Psoas muscle (tissue), 7 donors: ENCODE measurements at regions not wholly inside any gene's neighbourhood (a gene's known extent, or its start where the extent isn't known, plus 50 kb on each side); places are given as distances from the start of the nearest gene placed in this dataset.

Experiments used
- ATAC-seq, 4 donors: fragments of 200-7000 bp; cut with Tn5 transposase; one replicate each; pipeline ENCODE4 v1.9.1; 2020; ENCODE audit warnings: moderate library complexity in 3 of 4, mild to moderate bottlenecking in 2 of 4
- DNase-seq, 2 donors: peaks; one replicate each; pipeline ENCODE4 v3.0.0-alpha.2; 2020
- H3K27ac ChIP-seq: fragments of 200-600 bp; one replicate; pipeline ENCODE4 v1.8.0; 2022
- H3K27me3 ChIP-seq, 3 donors: fragments of 200-600 bp in 1 of 3; one replicate each; pipeline versions ENCODE4 v1.6.1 to v1.8.0; 2013 to 2022; ENCODE audit warnings: low read length in 2 of 3, mild to moderate bottlenecking in 2 of 3, moderate library complexity in 1 of 3; ENCODE audit not compliant: insufficient read depth in 3 of 3
- H3K36me3 ChIP-seq, 2 donors: fragments of 200-600 bp in 1 of 2; one replicate each; pipeline versions ENCODE4 v1.6.1 to v1.8.0; 2013 to 2022; ENCODE audit warnings: low read depth in 1 of 2, mild to moderate bottlenecking in 1 of 2, moderate library complexity in 1 of 2; ENCODE audit not compliant: insufficient read depth in 1 of 2
- H3K4me1 ChIP-seq: fragments of 200-600 bp; one replicate; pipeline ENCODE4 v1.8.0; 2022
- H3K4me3 ChIP-seq: fragments of 200-600 bp; one replicate; pipeline ENCODE4 v1.8.0; 2022; ENCODE audit warnings: mild to moderate bottlenecking
- H3K9me3 ChIP-seq: fragments of 200-600 bp; one replicate; pipeline ENCODE4 v1.8.0; 2022
- WGBS, 3 donors: extraction: QIAGEN DNeasy Blood & Tissue Kit; methylation state at CpG; one replicate each; pipeline versions ENCODE4 v1.1.6 to v1.1.7; 2013; 5-methylcytosine and 5-hydroxymethylcytosine counted together
- intact Hi-C, 2 donors: fragments of 100-400 bp; cut with DNase I; formaldehyde crosslinking; loops; one replicate each; pipeline versions ENCODE4 v1.11.0 to v1.14.2; 2022
- TF ChIP-seq, protein P1 (sequence below): fragments of 200-600 bp; IDR thresholded peaks from one replicate; pipeline ENCODE4 v1.8.0; 2022; ENCODE audit warnings: antibody characterized with exemption
- donor health status: healthy with polysubstance abuse.
- donor health status: DM: no; HTN: no; CAD: no; lungs with moderate emphysema.
- donor health status: Bipolar disorder and iron deficiency.
- donor health status: healthy.
- donor health status: DM: yes; HTN: yes; CAD: no.
- donor health status: DM: no; HTN: no; CAD: no.
- donor health status: DM: yes; HTN: yes; CAD: no.

DNA sequence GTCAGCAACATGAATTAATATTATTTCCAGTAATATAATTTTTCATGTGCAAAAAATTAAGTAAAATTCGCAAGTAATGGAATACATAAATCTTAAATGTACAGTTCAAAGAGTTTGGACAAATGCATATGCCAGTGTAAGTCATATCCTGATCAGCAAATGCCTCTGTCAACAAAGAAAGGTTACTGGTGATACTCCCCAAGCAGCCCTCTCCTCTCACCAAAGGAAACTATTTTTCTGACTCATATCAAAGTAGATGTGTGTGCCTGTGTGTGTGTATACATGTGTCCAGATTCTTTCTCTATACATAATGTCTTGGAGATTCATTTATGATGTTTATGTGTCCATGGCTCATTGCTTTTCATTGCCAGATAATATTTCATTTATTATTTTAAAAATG lies 1035.0 kb downstream of the SLC16A7 start:
- ATAC-seq, result no peak

GRCh38 chr12:60644076-60644475 lies 1048.2 kb downstream of the SLC16A7 start:
- no peak overlapping the region for H3K27ac ChIP-seq
- DNase-seq (no peak), ATAC-seq (no peak)
- no peaks in the 10 kb centered on the region for H3K9me3 ChIP-seq
- TF ChIP-seq, protein P1, sequence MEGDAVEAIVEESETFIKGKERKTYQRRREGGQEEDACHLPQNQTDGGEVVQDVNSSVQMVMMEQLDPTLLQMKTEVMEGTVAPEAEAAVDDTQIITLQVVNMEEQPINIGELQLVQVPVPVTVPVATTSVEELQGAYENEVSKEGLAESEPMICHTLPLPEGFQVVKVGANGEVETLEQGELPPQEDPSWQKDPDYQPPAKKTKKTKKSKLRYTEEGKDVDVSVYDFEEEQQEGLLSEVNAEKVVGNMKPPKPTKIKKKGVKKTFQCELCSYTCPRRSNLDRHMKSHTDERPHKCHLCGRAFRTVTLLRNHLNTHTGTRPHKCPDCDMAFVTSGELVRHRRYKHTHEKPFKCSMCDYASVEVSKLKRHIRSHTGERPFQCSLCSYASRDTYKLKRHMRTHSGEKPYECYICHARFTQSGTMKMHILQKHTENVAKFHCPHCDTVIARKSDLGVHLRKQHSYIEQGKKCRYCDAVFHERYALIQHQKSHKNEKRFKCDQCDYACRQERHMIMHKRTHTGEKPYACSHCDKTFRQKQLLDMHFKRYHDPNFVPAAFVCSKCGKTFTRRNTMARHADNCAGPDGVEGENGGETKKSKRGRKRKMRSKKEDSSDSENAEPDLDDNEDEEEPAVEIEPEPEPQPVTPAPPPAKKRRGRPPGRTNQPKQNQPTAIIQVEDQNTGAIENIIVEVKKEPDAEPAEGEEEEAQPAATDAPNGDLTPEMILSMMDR, result no peak
- H3K36me3 ChIP-seq, result no peaks in the 10 kb centered on the region
- WGBS, 3 donors, result 52 to 60% (median 58%) methylated on average over 1 of the region's 1 CpG
- no peaks in the 10 kb centered on the region for H3K27me3 ChIP-seq
- no peaks in the 10 kb centered on the region for H3K4me1 ChIP-seq
- H3K4me3 ChIP-seq, result no peak overlapping the region
- intact Hi-C loops, result no loop called here

More for the DNA sequence above, 1035.0 kb downstream of the SLC16A7 start:
- H3K4me1 ChIP-seq, result no peaks in the 10 kb centered on the region
- no peaks in the 10 kb centered on the region for H3K9me3 ChIP-seq
- H3K27me3 ChIP-seq, result no peaks in the 10 kb centered on the region
- no peaks in the 10 kb centered on the region for H3K36me3 ChIP-seq
- intact Hi-C loops, result no loop called here
- WGBS, 3 donors, result 50 to 65% (median 58%) methylated on average over 1 of the region's 1 CpG
- DNase-seq, result no peak
- no peak overlapping the region for H3K4me3 ChIP-seq
- TF ChIP-seq, protein P1, result no peak
- H3K27ac ChIP-seq, result no peak overlapping the region

DNA sequence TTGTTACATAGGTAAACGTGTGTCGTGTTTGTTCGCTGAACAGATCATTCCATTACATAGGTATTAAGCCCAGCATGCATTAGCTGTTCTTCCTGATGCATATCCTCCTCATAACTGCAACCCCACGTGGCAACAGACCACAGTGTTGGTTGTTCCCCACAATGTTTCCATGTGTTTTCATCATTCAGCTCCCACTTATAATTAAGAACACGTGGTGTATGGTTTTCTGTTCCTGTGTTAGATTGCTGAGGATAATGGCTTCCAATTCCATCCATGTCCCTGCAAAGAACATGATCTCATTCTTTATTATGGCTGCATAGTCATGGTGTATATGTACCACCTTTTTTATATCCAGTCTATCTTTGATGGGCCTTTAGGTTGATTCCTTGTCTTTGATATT lies 1071.1 kb downstream of the SLC16A7 start:
- ATAC-seq (no peak), DNase-seq (no peak)
- TF ChIP-seq, protein P1, result no peak
- Histone ChIP-seq H3K27me3 (no peaks in the 10 kb centered on the region), H3K9me3 (no peaks in the 10 kb centered on the region), H3K36me3 (no peaks in the 10 kb centered on the region), H3K27ac (no peak overlapping the region), H3K4me3 (no peak overlapping the region), H3K4me1 (no peaks in the 10 kb centered on the region)
- intact Hi-C loops, result no loop called here
- WGBS, 3 donors, result 52 to 79% (median 72%) methylated on average over 5 of the region's 5 CpGs

DNA sequence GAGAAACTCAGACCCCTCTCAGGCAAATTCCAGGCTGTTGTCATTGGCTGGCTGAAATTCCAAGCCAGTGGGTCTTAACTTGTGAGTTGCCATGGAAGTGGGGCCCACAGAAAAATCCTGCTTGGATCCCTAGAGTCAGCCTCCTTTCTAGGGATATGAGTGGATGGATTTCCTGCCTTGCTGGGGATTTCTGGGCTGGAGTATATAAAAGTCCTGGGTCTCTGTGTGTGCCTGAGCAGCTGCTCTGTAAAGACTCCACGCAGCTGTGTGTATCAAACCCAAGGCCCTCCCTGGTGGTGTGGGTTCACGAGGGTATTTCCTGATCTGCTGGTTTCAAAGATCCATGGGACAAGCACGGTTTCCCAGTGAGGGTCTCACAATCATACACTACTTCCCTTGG lies 1077.1 kb downstream of the SLC16A7 start:
- intact Hi-C loops, result no loop called here

More for the DNA sequence above, 1077.1 kb downstream of the SLC16A7 start:
- Histone ChIP-seq H3K27ac (no peak overlapping the region), H3K9me3 (no peaks in the 10 kb centered on the region), H3K4me3 (no peak overlapping the region), H3K27me3 (no peaks in the 10 kb centered on the region), H3K36me3 (no peaks in the 10 kb centered on the region), H3K4me1 (no peaks in the 10 kb centered on the region)
- 56 to 65% (median 64%) methylated on average over 3 of the region's 3 CpGs for WGBS, 3 donors
- ATAC-seq (no peak), DNase-seq (no peak)
- TF ChIP-seq, protein P1, result no peak
